ENCODE measurements at regions not wholly inside any gene's neighbourhood (a gene's known extent, or its start where the extent isn't known, plus 50 kb on each side); places are given as distances from the start of the nearest gene placed in this dataset.
A peak's percentile ranks its signal among the peaks of the same experiment; 100 is the strongest.
"Not testable (repeated sequence)": the region's sequence is repeated elsewhere in the genome, so short reads cannot be mapped to it uniquely, and the experiment has no call there.

GRCh38 chr1:30524840-30525617, 198.4 kb downstream of the MATN1 start:
- intact Hi-C loops (cut with DNase I) = loop anchor here (5.0 to 10.0 kb wide), 2 partner anchors 110 to 182 kb away; no protein-coding TSS in a partner anchor
- DNase-seq (ENCODE audit: missing footprints) = no peak
- ATAC-seq = no peak

GRCh38 chr1:30524025-30524555, 199.3 kb downstream of the MATN1 start:
- ATAC-seq; DNase-seq (ENCODE audit: missing footprints): not testable (repeated sequence)
- intact Hi-C loops (cut with DNase I) = loop anchor here (5.0 to 10.0 kb wide), 2 partner anchors 111 to 183 kb away; no protein-coding TSS in a partner anchor

- intact Hi-C loops (cut with DNase I) = loop anchor here (5.0 to 10.0 kb wide), 2 partner anchors 111 to 184 kb away; no protein-coding TSS in a partner anchor
- ATAC-seq (peak; percentile 32), DNase-seq (ENCODE audit: missing footprints) (no peak)
These were observed 200.0 kb downstream of the MATN1 start for GRCh38 chr1:30523055-30524020.

- ATAC-seq (peak; percentile 83), DNase-seq (ENCODE audit: missing footprints) (peak; percentile 90)
- intact Hi-C loops (cut with DNase I) = loop anchor here (5.0 to 10.0 kb wide), 2 partner anchors 112 to 185 kb away; no protein-coding TSS in a partner anchor
These were observed 201.1 kb downstream of the MATN1 start for GRCh38 chr1:30522031-30523004.

- ATAC-seq (no peak), DNase-seq (ENCODE audit: missing footprints) (no peak)
- intact Hi-C loops (cut with DNase I) = loop anchor here (5.0 to 10.0 kb wide), 2 partner anchors 113 to 186 kb away; no protein-coding TSS in a partner anchor
These were observed 202.0 kb downstream of the MATN1 start for GRCh38 chr1:30521261-30521865.

- DNase-seq (ENCODE audit: missing footprints) (no peak), ATAC-seq (no peak)
- intact Hi-C loops (cut with DNase I) = loop anchor here (5.0 to 10.0 kb wide), 2 partner anchors 114 to 187 kb away; no protein-coding TSS in a partner anchor
These were observed 202.9 kb downstream of the MATN1 start for GRCh38 chr1:30520476-30520875.

- no peak for ATAC-seq
- intact Hi-C loops (cut with DNase I) = no loop called here
These were observed 204.1 kb downstream of the MATN1 start for GRCh38 chr1:30519201-30519763.

GRCh38 chr1:30518696-30519095, 204.7 kb downstream of the MATN1 start:
- no peak for ATAC-seq
- intact Hi-C loops (cut with DNase I) = no loop called here

More at GRCh38 chr1:30519201-30519763, 204.1 kb downstream of the MATN1 start:
- no peak for DNase-seq (ENCODE audit: missing footprints)

GRCh38 chr1:30518186-30518585, 205.2 kb downstream of the MATN1 start:
- intact Hi-C loops (cut with DNase I) = no loop called here
- DNase-seq (ENCODE audit: missing footprints) (no peak), ATAC-seq (no peak)

More at GRCh38 chr1:30518696-30519095, 204.7 kb downstream of the MATN1 start:
- DNase-seq (ENCODE audit: missing footprints) = no peak

GRCh38 chr1:30517666-30518065, 205.7 kb downstream of the MATN1 start:
- intact Hi-C loops (cut with DNase I); DNase-seq (ENCODE audit: missing footprints); ATAC-seq: not testable (repeated sequence)

- DNase-seq (ENCODE audit: missing footprints); intact Hi-C loops (cut with DNase I); ATAC-seq: not testable (repeated sequence)
These were observed 206.1 kb downstream of the MATN1 start for GRCh38 chr1:30517241-30517640.

GRCh38 chr1:30516485-30516858, 206.9 kb downstream of the MATN1 start:
- intact Hi-C loops (cut with DNase I) = no loop called here
- ATAC-seq = no peak
- DNase-seq (ENCODE audit: missing footprints) = no peak

GRCh38 chr1:30515755-30516484, 207.5 kb downstream of the MATN1 start:
- ATAC-seq (no peak), DNase-seq (ENCODE audit: missing footprints) (no peak)
- intact Hi-C loops (cut with DNase I) = no loop called here

GRCh38 chr1:30514945-30515344, 208.4 kb downstream of the MATN1 start:
- ATAC-seq (no peak), DNase-seq (ENCODE audit: missing footprints) (no peak)
- intact Hi-C loops (cut with DNase I) = no loop called here

- intact Hi-C loops (cut with DNase I) = no loop called here
- no peak for ATAC-seq
- no peak for DNase-seq (ENCODE audit: missing footprints)
These were observed 209.2 kb downstream of the MATN1 start for GRCh38 chr1:30514137-30514654.
